OCI-LY7 (cell line): ENCODE measurements at regions not wholly inside any gene's neighbourhood (a gene's known extent, or its start where the extent isn't known, plus 50 kb on each side); places are given as distances from the start of the nearest gene placed in this dataset.
"Not testable (repeated sequence)": the region's sequence is repeated elsewhere in the genome, so short reads cannot be mapped to it uniquely, and the experiment has no call there.

Source experiments
- CTCF ChIP-seq: fragments of 200-600 bp; sonication (generic); conservative IDR thresholded peaks from 2 replicates; pipeline ENCODE4 v1.5.1; 2014; ENCODE audit warnings: mild to moderate bottlenecking, antibody characterized with exemption, low read length, moderate library complexity, mixed read lengths
- EZH2phosphoT487 ChIP-seq: fragments of 200-600 bp; sonication (generic); IDR thresholded peaks from 2 replicates; pipeline ENCODE4 v1.6.1; 2018; ENCODE audit warnings: low read depth, borderline replicate concordance, mild to moderate bottlenecking, mixed run types, antibody characterized with exemption, low read length, moderate library complexity, mixed read lengths

GRCh38 chr4:3632794-3633193 lies 100.6 kb upstream of the LRPAP1 start:
- not testable (repeated sequence) for TF ChIP-seq CTCF, EZH2phosphoT487
